ENCODE measurements at regions not wholly inside any gene's neighbourhood (a gene's known extent, or its start where the extent isn't known, plus 50 kb on each side); places are given as distances from the start of the nearest gene placed in this dataset.

DNA sequence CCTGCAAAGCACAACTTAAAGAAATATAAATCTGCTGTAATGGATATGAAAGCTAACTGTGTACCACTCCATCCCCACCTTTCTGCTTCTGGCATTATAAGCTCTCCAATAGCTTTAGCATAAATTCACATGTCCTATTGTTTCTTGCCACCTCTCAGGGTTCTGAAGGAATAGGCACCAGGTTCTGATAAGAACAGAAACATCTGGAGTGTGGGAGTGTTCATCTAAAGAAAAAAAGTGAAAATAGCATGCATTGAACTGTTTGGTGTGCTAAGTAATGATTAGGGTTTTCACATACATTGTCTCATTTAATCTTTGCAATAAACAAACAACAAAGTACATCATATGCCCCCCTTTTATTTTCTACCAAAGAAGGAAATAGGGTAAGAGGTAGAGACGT is 72.3 kb downstream of the FAM76B start:
- H3K4me3 ChIP-seq, result no peak overlapping the region
- no peaks in the 10 kb centered on the region for H3K27me3 ChIP-seq
- peaks cover 14% of the 10 kb centered on the region for H3K4me1 ChIP-seq
- H3K27ac ChIP-seq, result no peak overlapping the region
- DNase-seq, result no peak
- H3K36me3 ChIP-seq, result no peaks in the 10 kb centered on the region
- H3K9me3 ChIP-seq (replicated peaks), result no peaks in the 10 kb centered on the region

DNA sequence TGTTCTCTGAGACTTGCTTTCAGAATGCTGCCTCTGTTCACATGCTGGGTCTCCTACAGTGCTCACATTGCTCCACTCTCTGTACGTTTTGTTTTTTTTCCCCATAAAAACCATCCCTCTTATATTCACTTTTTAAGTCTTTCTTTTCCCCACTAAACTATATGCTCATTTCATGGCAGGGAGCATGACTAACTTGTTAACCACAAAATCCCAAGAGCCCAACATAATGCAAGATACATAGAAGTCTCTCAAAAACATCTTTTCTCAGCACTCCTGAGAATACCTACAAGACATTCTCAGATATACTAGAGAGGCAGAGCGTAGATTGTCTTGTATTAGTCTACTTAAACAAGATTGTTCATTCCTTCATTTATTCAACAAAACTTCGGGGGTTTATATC is 73.3 kb downstream of the FAM76B start:
- Histone ChIP-seq H3K36me3 (no peaks in the 10 kb centered on the region), H3K4me3 (no peak overlapping the region), H3K27ac (peak overlapping the region; percentile 90), H3K27me3 (no peaks in the 10 kb centered on the region), H3K9me3 (replicated peaks) (no peaks in the 10 kb centered on the region), H3K4me1 (peaks cover 21% of the 10 kb centered on the region)
- peak in 1 of 2 experiments; percentile 38 for DNase-seq

DNA sequence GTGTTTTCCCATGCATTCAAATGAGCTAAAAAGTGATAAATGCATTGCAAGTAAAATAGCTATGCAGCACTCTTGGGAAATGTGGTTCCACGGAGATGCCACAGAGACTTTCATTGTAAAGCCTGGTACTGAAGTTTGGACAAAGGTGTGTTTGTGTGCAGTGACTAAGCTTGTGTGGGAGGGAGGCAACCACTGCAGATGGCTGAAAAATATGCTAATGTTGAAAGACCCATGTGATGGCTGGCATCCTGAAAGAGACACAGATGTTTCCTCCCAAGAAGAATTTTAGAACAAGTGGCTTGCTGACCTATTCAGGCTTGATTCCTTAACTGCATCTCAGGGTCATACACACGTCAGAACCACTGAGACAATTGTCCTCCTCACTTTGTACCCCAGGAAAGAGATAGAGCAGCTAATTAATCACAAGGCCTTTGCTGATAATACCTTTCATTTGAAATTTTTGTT is 73.8 kb downstream of the FAM76B start:
- Histone ChIP-seq H3K27me3 (no peaks in the 10 kb centered on the region), H3K4me1 (peaks cover 24% of the 10 kb centered on the region), H3K9me3 (replicated peaks) (no peaks in the 10 kb centered on the region), H3K36me3 (no peaks in the 10 kb centered on the region), H3K27ac (peak overlapping the region; percentile 90), H3K4me3 (no peak overlapping the region)
- DNase-seq, result peak; percentile 51 to 72

- no peak for DNase-seq
- Histone ChIP-seq H3K27ac (peak overlapping the region; percentile 90), H3K27me3 (no peaks in the 10 kb centered on the region), H3K36me3 (no peaks in the 10 kb centered on the region), H3K4me1 (peaks cover 26% of the 10 kb centered on the region), H3K4me3 (no peak overlapping the region), H3K9me3 (replicated peaks) (no peaks in the 10 kb centered on the region)
These were observed 74.5 kb downstream of the FAM76B start for GRCh38 chr11:95714843-95715776.

GRCh38 chr11:95713428-95713827 is 76.2 kb downstream of the FAM76B start:
- peaks cover 26% of the 10 kb centered on the region for H3K4me1 ChIP-seq
- H3K9me3 ChIP-seq (replicated peaks), result no peaks in the 10 kb centered on the region
- H3K36me3 ChIP-seq, result no peaks in the 10 kb centered on the region
- no peak overlapping the region for H3K4me3 ChIP-seq
- DNase-seq, result no peak
- H3K27me3 ChIP-seq, result no peaks in the 10 kb centered on the region
- no peak overlapping the region for H3K27ac ChIP-seq

DNA sequence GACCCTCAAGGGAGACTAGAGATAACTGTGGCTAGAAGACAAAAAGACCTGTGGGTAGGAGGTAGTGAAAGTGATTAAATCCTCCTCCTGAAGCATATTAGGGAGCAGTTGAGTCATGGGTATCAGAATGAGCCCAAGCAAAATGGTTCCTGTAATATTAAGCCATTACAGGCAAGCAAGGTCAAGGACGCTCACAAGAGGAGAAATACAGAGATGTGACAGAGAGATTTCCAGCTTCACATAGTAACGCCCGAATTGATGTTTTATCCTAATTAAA is 77.7 kb downstream of the FAM76B start:
- Histone ChIP-seq H3K4me3 (no peak overlapping the region), H3K27ac (peak overlapping the region; percentile 65), H3K4me1 (peaks cover 26% of the 10 kb centered on the region), H3K9me3 (replicated peaks) (no peaks in the 10 kb centered on the region), H3K27me3 (no peaks in the 10 kb centered on the region), H3K36me3 (no peaks in the 10 kb centered on the region)
- no peak for DNase-seq

DNA sequence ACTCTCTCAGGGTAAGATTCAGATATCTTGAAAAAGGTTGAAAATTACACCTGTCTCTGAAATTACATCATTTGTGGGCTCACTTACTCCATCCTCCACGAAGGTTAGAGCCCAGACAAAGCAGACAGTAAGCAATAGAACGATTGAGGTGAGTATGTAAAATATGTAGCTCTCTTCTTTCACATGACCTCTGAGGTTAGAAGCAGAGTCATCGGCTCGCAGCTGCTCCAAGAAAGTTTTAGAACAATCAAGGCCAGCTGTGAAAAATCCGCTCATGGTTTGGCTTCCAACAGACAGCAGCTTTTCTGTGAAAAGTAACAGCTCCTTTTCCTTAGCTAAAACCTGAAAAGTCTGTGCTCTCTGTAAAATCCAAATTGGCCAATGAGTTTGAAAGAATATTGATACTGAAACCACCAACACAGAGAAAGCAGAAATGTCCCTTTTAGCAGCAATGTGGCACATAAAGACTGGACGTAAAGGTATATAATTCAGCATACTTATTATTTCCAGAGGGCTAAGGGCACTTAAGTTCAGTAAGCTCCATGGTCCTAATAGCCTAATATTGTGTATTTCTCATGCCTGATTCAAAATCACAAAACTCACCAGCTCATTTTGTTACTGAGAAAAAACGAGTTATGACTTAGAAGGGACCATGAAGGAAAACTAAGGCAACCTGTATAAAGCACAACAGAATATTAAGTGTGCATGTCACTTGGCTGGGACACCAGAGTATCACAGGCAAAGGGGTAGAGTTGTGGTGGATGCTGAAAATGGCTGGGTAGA is 78.2 kb downstream of the FAM76B start:
- no peak overlapping the region for H3K4me3 ChIP-seq
- peak; percentile 55 to 70 for DNase-seq
- H3K4me1 ChIP-seq, result peaks cover 24% of the 10 kb centered on the region
- no peaks in the 10 kb centered on the region for H3K36me3 ChIP-seq
- H3K9me3 ChIP-seq (replicated peaks), result no peaks in the 10 kb centered on the region
- H3K27ac ChIP-seq, result peak overlapping the region; percentile 65
- H3K27me3 ChIP-seq, result no peaks in the 10 kb centered on the region

GRCh38 chr11:95708681-95709080 is 80.9 kb downstream of the FAM76B start:
- no peak for DNase-seq
- Histone ChIP-seq H3K27me3 (no peaks in the 10 kb centered on the region), H3K4me3 (no peak overlapping the region), H3K27ac (no peak overlapping the region), H3K36me3 (no peaks in the 10 kb centered on the region), H3K9me3 (replicated peaks) (no peaks in the 10 kb centered on the region), H3K4me1 (peaks cover 12% of the 10 kb centered on the region)

DNA sequence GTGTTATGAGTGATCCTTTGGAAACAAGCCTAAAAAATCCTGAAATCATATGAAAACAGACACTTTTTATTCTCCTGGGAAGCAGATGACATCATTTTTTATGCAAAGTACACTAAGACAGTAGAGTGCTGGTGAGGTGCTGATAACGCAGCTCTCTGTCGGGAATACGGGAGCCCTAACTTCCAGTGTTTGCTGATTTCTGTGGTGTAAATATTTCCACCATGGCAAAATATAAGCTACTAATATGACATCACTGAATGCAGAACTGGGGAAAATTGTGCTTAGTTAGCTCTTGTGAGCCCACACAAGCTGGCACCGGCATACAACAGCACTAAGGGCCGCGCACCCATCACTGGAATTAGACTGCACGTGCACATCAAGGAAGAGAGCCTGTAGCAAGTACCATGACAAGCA is 82.6 kb downstream of the FAM76B start:
- peaks cover 10% of the 10 kb centered on the region for H3K4me1 ChIP-seq
- no peaks in the 10 kb centered on the region for H3K36me3 ChIP-seq
- no peak for DNase-seq

GRCh38 chr11:95705485-95706124 is 84.0 kb downstream of the FAM76B start:
- DNase-seq, result peak; percentile 62 to 86
- no peaks in the 10 kb centered on the region for H3K36me3 ChIP-seq

More for the DNA sequence above, 82.6 kb downstream of the FAM76B start:
- Histone ChIP-seq H3K27ac (no peak overlapping the region), H3K27me3 (no peaks in the 10 kb centered on the region), H3K4me3 (no peak overlapping the region), H3K9me3 (replicated peaks) (no peaks in the 10 kb centered on the region)

GRCh38 chr11:95704865-95705264 is 84.7 kb downstream of the FAM76B start:
- Histone ChIP-seq H3K27me3 (no peaks in the 10 kb centered on the region), H3K27ac (no peak overlapping the region)
- DNase-seq, result no peak

More at GRCh38 chr11:95705485-95706124, 84.0 kb downstream of the FAM76B start:
- no peaks in the 10 kb centered on the region for H3K9me3 ChIP-seq (replicated peaks)
- H3K4me1 ChIP-seq, result no peaks in the 10 kb centered on the region
- H3K4me3 ChIP-seq, result no peak overlapping the region
- H3K27ac ChIP-seq, result no peak overlapping the region
- no peaks in the 10 kb centered on the region for H3K27me3 ChIP-seq

DNA sequence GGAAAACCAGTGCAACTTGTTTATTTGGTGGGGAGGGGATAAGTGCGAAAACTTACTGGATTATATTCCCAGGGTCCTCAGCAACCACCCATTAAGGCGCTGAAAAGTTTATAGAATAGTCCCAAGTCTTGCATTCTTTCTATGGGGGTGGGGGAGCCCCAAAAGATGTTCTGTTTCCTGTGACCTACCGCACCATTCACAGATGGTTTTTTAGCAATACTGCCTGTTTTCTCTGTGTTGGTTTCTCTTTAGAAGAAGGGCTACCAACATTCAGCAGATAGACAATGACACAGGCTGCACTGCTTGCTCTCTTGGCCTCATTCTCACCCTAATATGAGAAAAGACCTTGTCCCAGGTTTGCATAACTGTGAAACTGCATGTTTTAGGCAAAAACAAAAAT is 86.5 kb downstream of the FAM76B start:
- no peaks in the 10 kb centered on the region for H3K9me3 ChIP-seq (replicated peaks)
- no peak overlapping the region for H3K4me3 ChIP-seq
- no peak for DNase-seq
- no peaks in the 10 kb centered on the region for H3K36me3 ChIP-seq
- no peaks in the 10 kb centered on the region for H3K27me3 ChIP-seq
- no peaks in the 10 kb centered on the region for H3K4me1 ChIP-seq
- no peak overlapping the region for H3K27ac ChIP-seq

More at GRCh38 chr11:95704865-95705264, 84.7 kb downstream of the FAM76B start:
- Histone ChIP-seq H3K4me1 (no peaks in the 10 kb centered on the region), H3K9me3 (replicated peaks) (no peaks in the 10 kb centered on the region), H3K4me3 (no peak overlapping the region), H3K36me3 (no peaks in the 10 kb centered on the region)

DNA sequence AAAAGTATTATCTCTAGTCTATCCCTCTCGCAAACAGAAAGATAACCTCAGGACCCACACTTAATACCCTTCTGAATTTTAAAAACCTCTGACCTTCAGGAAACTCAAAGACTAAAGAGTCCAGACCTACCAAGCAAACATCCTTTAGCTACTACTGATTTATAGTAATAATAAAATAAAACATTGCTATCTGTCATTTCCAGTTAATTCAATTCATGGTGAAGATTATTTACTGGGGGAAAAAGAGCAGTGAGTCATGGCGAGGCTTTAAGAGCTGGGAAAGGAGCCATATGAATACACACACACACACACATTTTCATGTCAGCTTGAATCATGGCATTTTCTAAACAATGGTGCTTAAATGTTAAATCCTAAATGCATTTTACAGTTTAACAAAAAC is 87.1 kb downstream of the FAM76B start:
- no peak overlapping the region for H3K27ac ChIP-seq
- H3K36me3 ChIP-seq, result no peaks in the 10 kb centered on the region
- DNase-seq, result no peak

DNA sequence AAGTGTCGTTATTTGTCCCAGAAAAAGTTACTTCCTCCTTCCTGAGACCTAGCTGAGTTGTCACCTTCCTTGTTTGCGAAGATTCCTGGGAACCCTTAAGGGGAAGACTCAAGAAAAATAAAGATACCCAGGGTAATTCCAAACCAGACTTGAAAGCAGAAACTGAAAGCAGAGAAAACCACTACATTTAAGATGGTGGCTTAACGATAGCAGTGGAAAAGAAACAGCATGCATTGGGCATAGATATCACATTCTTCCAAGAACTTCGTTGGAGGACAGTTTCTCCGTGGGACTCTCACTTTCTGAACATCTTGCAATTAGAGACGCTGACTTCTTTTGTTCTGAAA is 89.1 kb downstream of the FAM76B start:
- Histone ChIP-seq H3K4me3 (no peak overlapping the region), H3K9me3 (replicated peaks) (no peaks in the 10 kb centered on the region), H3K4me1 (no peaks in the 10 kb centered on the region), H3K27me3 (no peaks in the 10 kb centered on the region), H3K27ac (no peak overlapping the region), H3K36me3 (no peaks in the 10 kb centered on the region)
- no peak for DNase-seq

More for the DNA sequence above, 87.1 kb downstream of the FAM76B start:
- Histone ChIP-seq H3K27me3 (no peaks in the 10 kb centered on the region), H3K4me3 (no peak overlapping the region), H3K9me3 (replicated peaks) (no peaks in the 10 kb centered on the region), H3K4me1 (no peaks in the 10 kb centered on the region)
